SK-N-MC (cell line): ENCODE measurements at regions not wholly inside any gene's neighbourhood (a gene's known extent, or its start where the extent isn't known, plus 50 kb on each side); places are given as distances from the start of the nearest gene placed in this dataset.

Source experiments
- DNase-seq: peaks from one replicate; pipeline ENCODE4 v3.0.0-alpha.2; 2011; ENCODE audit warnings: low read depth, low spot score
- H3K27ac ChIP-seq: fragments of 200-600 bp; sonication (generic); 2 replicates; pipeline ENCODE4 v1.5.1; 2016; ENCODE audit warnings: mixed run types
- H3K36me3 ChIP-seq: fragments of 200-600 bp; sonication (generic); 2 replicates; pipeline ENCODE4 v1.6.1; 2017; ENCODE audit warnings: antibody characterized with exemption, low read length, mixed read lengths; ENCODE audit not compliant: insufficient read depth
- H3K4me3 ChIP-seq: fragments of 200-600 bp; sonication (generic); 2 replicates; pipeline ENCODE4 v1.5.1; 2016
- H3K9ac ChIP-seq: fragments of 200-600 bp; sonication (generic); 2 replicates; pipeline ENCODE4 v1.8.0; 2017; ENCODE audit warnings: mixed run types, mixed read lengths; ENCODE audit not compliant: insufficient read length
- H3K9me3 ChIP-seq: fragments of 200-600 bp; sonication (generic); 2 replicates; pipeline ENCODE4 v1.6.1; 2017; ENCODE audit warnings: low read depth, mild to moderate bottlenecking, antibody characterized with exemption, low read length, moderate library complexity, mixed read lengths
- EZH2 ChIP-seq: fragments of 200-600 bp; sonication (generic); IDR thresholded peaks from one replicate; pipeline ENCODE4 v1.6.1; 2017; ENCODE audit warnings: antibody characterized with exemption
- FOXP2 ChIP-seq: optimal IDR thresholded peaks from 2 replicates; pipeline ENCODE3; 2011; ENCODE audit warnings: mild to moderate bottlenecking, moderate library complexity; ENCODE audit not compliant: insufficient read depth; ENCODE audit errors: extremely low read length, control extremely low read depth
- POLR2AphosphoS5 ChIP-seq: IDR thresholded peaks from 2 replicates; pipeline ENCODE4 v1.6.1; 2012; ENCODE audit warnings: mild to moderate bottlenecking, low read depth, low read length, borderline replicate concordance

GRCh38 chr3:163924600-163924999 is 1153.7 kb downstream of the SI start:
- Histone ChIP-seq H3K36me3 (no peaks in the 10 kb centered on the region), H3K4me3 (no peak overlapping the region), H3K27ac (no peak overlapping the region), H3K9me3 (no peaks in the 10 kb centered on the region), H3K9ac (no peak overlapping the region)
- DNase-seq: no peak
- TF ChIP-seq FOXP2 (no peak), EZH2 (no peak), POLR2AphosphoS5 (no peak)

- no peak for DNase-seq
- Histone ChIP-seq H3K9ac (no peak overlapping the region), H3K27ac (no peak overlapping the region), H3K4me3 (no peak overlapping the region), H3K9me3 (no peaks in the 10 kb centered on the region), H3K36me3 (no peaks in the 10 kb centered on the region)
- TF ChIP-seq EZH2: no peak
- no peak for TF ChIP-seq FOXP2
- TF ChIP-seq POLR2AphosphoS5: no peak
Measured at GRCh38 chr3:163919154-163919553, 1159.1 kb downstream of the SI start.

- H3K9me3 ChIP-seq: no peaks in the 10 kb centered on the region
- H3K36me3 ChIP-seq: no peaks in the 10 kb centered on the region
- DNase-seq: no peak
- H3K4me3 ChIP-seq: no peak overlapping the region
- H3K9ac ChIP-seq: no peak overlapping the region
- TF ChIP-seq FOXP2 (no peak), EZH2 (no peak), POLR2AphosphoS5 (no peak)
- no peak overlapping the region for H3K27ac ChIP-seq
Measured at GRCh38 chr3:163916596-163917560, 1161.4 kb downstream of the SI start.

GRCh38 chr3:163915280-163915679 is 1163.0 kb downstream of the SI start:
- no peak overlapping the region for H3K4me3 ChIP-seq
- no peak overlapping the region for H3K27ac ChIP-seq
- DNase-seq: no peak
- H3K9ac ChIP-seq: no peak overlapping the region
- H3K9me3 ChIP-seq: no peaks in the 10 kb centered on the region
- TF ChIP-seq POLR2AphosphoS5: no peak
- no peak for TF ChIP-seq FOXP2
- TF ChIP-seq EZH2: no peak
- H3K36me3 ChIP-seq: no peaks in the 10 kb centered on the region

- Histone ChIP-seq H3K27ac (no peak overlapping the region), H3K36me3 (no peaks in the 10 kb centered on the region), H3K4me3 (no peak overlapping the region), H3K9ac (no peak overlapping the region), H3K9me3 (no peaks in the 10 kb centered on the region)
- no peak for DNase-seq
- no peak for TF ChIP-seq EZH2
- no peak for TF ChIP-seq FOXP2
- no peak for TF ChIP-seq POLR2AphosphoS5
Measured at GRCh38 chr3:163914567-163914966, 1163.7 kb downstream of the SI start.

GRCh38 chr3:163891771-163892170 is 1186.5 kb downstream of the SI start:
- DNase-seq: no peak
- Histone ChIP-seq H3K9ac (no peak overlapping the region), H3K27ac (no peak overlapping the region), H3K36me3 (no peaks in the 10 kb centered on the region), H3K4me3 (no peak overlapping the region), H3K9me3 (no peaks in the 10 kb centered on the region)
- TF ChIP-seq EZH2 (no peak), POLR2AphosphoS5 (no peak), FOXP2 (no peak)

GRCh38 chr3:163890661-163891060 is 1187.6 kb downstream of the SI start:
- Histone ChIP-seq H3K9ac (no peak overlapping the region), H3K9me3 (0 out of 2 replicates have a peak, but pooled peaks cover 3% of the 10 kb centered on the region), H3K27ac (no peak overlapping the region), H3K36me3 (no peaks in the 10 kb centered on the region), H3K4me3 (no peak overlapping the region)
- DNase-seq: no peak
- TF ChIP-seq POLR2AphosphoS5: no peak
- no peak for TF ChIP-seq EZH2
- TF ChIP-seq FOXP2: no peak

- no peak overlapping the region for H3K27ac ChIP-seq
- TF ChIP-seq FOXP2 (no peak), EZH2 (no peak), POLR2AphosphoS5 (no peak)
- H3K36me3 ChIP-seq: no peaks in the 10 kb centered on the region
- H3K9me3 ChIP-seq: no peaks in the 10 kb centered on the region
- DNase-seq: no peak
- H3K4me3 ChIP-seq: no peak overlapping the region
- H3K9ac ChIP-seq: no peak overlapping the region
Measured at GRCh38 chr3:163879172-163879571, 1199.1 kb downstream of the SI start.

GRCh38 chr3:163878396-163878795 is 1199.9 kb downstream of the SI start:
- no peak overlapping the region for H3K4me3 ChIP-seq
- TF ChIP-seq POLR2AphosphoS5 (no peak), FOXP2 (no peak), EZH2 (no peak)
- no peak overlapping the region for H3K27ac ChIP-seq
- H3K9me3 ChIP-seq: no peaks in the 10 kb centered on the region
- no peaks in the 10 kb centered on the region for H3K36me3 ChIP-seq
- no peak overlapping the region for H3K9ac ChIP-seq
- peak; percentile 16 for DNase-seq
